Effector memory CD4-positive, alpha-beta T cell (primary cell): ENCODE measurements at regions not wholly inside any gene's neighbourhood (a gene's known extent, or its start where the extent isn't known, plus 50 kb on each side); places are given as distances from the start of the nearest gene placed in this dataset.
"Not testable (repeated sequence)": the region's sequence is repeated elsewhere in the genome, so short reads cannot be mapped to it uniquely, and the experiment has no call there.

Experiments used
- DNase-seq, 3 donors: peaks; one replicate each; pipeline ENCODE4 v3.0.0-alpha.2; 2020
- H3K27ac ChIP-seq: 2 replicates; pipeline ENCODE4 v1.7.0; 2013; ENCODE audit warnings: mild to moderate bottlenecking, low read length, moderate library complexity; ENCODE audit not compliant: insufficient read depth, poor library complexity, severe bottlenecking
- H3K27me3 ChIP-seq: replicated peaks from 2 replicates; pipeline ENCODE4 v1.7.0; 2013; ENCODE audit warnings: mild to moderate bottlenecking, low read length; ENCODE audit not compliant: insufficient read depth, control insufficient read depth, poor library complexity, severe bottlenecking
- H3K36me3 ChIP-seq: 2 replicates; pipeline ENCODE4 v1.7.0; 2013; ENCODE audit warnings: mild to moderate bottlenecking, low read length, moderate library complexity; ENCODE audit not compliant: control insufficient read depth, insufficient read depth
- H3K4me1 ChIP-seq: 2 replicates; pipeline ENCODE4 v1.7.0; 2013; ENCODE audit warnings: low read length, mild to moderate bottlenecking; ENCODE audit not compliant: control insufficient read depth, insufficient read depth, poor library complexity, severe bottlenecking
- H3K4me3 ChIP-seq: 2 replicates; pipeline ENCODE4 v1.7.0; 2013; ENCODE audit warnings: low read length, low read depth, mild to moderate bottlenecking; ENCODE audit not compliant: insufficient read depth, poor library complexity, severe bottlenecking
- H3K9me3 ChIP-seq: 2 replicates; pipeline ENCODE4 v1.7.0; 2013; ENCODE audit warnings: mild to moderate bottlenecking, low read length, moderate library complexity; ENCODE audit not compliant: control insufficient read depth

DNA sequence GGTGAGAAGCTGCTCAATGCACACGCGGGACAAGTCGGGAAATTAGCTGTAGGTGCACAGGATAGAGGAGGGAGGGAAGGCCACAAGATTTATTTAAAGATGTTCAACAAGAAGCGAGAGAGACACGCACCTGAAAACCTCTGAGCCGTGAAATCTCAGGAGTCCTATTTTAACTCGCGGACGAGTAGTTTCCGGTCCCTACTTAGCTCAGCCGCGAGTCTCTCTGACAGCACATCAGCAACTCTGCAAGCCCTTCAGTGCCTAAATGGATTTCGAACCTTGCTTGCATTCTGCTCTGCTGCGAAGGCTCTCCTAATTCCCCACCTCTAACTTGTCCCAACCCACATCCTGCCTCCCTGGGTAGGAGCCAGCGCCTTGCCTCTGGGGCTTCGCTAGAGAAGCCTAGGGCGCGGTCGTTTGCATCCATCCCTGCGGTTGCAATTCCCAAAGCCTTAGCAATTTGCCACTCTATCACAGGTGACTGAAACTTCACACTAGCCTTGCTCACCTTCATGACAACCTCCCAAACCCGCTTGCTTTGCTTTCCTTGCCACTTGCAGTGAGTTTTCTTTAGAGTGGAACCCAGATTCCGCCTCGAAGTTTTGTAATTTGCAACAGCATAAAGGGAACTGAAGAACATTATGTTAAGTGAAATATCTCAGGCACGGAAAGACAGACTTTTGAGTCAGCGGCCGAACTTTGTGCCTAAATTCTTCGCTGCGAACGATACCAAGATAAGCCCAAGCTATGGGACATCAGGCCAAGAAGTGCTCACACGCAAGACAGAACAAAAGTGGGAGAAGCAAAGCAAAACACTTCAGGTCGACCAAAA, 202.8 kb downstream of the KDM5D start:
- DNase-seq: no peak
- Histone ChIP-seq H3K4me1 (no peaks in the 10 kb centered on the region), H3K36me3 (no peaks in the 10 kb centered on the region), H3K27ac (no peak overlapping the region), H3K9me3 (no peaks in the 10 kb centered on the region), H3K27me3 (no peaks in the 10 kb centered on the region), H3K4me3 (no peak overlapping the region)

DNA sequence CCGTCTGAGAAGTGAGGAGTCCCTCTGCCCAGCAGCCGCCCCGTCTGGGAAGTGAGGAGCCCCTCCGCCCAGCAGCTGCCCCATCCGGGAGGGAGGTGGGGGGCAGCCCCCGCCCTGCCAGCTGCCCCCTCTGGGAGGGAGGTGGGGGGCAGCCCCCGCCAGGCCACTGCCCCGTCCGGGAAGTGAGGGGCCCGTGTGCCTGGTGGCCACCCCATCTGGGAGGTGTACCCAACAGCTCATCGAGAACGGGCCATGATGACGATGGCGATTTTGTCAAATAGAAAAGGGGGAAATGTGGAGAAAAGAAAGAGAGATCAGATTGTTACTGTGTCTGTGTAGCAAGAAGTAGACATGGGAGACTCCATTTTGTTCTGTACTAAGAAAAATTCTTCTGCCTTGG, 208.8 kb downstream of the KDM5D start:
- not testable (repeated sequence) for H3K4me3 ChIP-seq, H3K27me3 ChIP-seq, H3K4me1 ChIP-seq, H3K27ac ChIP-seq, H3K36me3 ChIP-seq, DNase-seq, H3K9me3 ChIP-seq

DNA sequence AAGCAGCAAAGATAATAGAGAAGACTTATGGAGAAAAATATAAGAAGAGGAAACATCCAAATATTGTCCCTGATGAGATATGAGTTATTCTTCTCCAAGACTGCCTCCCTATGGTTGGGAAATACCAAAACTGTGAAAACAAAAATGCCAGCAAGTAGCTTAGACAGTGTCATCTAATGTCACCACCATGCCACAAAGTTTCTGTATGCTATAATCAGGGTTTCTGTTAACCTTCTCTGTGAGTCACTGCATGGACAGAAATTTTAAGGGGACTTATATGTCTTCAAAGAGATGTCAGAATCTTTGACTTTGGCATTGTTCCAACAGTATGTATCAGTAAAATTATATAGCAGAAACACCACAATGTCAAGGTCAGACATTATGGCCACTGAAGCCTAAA, 222.6 kb downstream of the KDM5D start:
- Histone ChIP-seq H3K27ac (no peak overlapping the region), H3K4me3 (no peak overlapping the region), H3K36me3 (no peaks in the 10 kb centered on the region), H3K9me3 (no peaks in the 10 kb centered on the region), H3K4me1 (no peaks in the 10 kb centered on the region), H3K27me3 (no peaks in the 10 kb centered on the region)
- no peak for DNase-seq

DNA sequence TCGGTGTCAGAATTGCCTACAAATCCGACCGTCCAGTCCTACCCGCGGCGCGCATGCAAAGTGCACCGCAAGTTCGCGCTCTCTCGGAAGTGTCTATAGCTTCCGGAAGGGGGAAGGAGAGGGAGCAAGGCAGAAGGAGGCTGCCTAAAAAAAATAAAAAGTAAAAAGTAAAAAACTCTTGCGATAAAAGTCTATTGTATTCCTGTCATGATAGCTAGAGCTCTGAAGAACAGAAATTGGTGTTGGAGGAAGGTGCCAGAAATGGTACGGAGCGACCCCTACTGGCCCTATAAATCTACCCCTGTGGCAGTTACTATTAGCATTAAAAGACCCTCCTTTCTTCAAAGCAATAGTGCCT, 241.5 kb downstream of the KDM5D start:
- peak in 2 of 3 donors; percentile 0 to 8 for DNase-seq

DNA sequence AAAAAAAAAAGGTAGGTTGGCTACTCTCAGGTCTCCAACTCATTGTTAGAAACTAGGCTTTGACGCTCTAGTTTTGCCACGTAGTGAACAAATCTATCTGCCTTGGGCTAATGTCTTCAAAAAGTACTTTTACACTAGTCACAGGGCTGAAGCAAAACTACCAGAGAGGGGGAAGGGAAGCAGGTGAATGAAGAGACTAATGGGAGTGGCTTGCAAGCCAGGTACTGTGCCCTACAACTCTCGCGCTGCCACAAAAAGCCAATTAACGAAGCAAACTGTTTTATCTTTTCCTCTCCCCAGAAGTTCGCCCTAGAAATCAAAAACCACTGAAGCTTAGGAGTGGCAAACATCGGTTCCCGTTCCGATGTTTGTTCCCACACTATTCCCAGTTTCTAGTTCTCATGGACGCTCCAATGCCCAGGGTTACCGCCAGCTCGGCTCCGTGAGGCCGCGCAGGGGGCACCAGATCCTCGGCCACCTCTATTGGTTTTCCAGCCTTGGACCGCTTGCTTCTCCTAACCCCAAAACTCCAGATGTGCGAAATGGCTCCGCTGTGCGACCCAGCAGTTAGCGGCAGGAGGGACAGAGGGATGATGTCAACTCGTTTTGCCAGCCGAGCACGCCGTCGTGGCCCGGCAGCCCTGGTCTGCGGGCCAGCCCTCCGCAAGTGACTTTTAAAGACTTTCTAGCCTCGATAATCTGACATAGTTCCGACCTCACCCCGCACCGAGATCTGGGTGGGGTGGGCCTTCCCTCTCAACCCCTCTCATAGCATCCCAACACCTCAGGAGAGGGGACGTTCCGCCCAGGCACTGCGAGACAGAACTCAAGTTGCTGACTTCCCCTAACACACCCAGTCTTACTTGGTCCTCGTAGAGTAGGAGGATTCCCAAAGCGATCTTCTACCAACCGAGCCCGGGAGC, 242.1 kb downstream of the KDM5D start:
- Histone ChIP-seq H3K4me1 (no peaks in the 10 kb centered on the region), H3K27ac (peak overlapping the region; percentile 45), H3K27me3 (no peaks in the 10 kb centered on the region), H3K4me3 (peak overlapping the region; percentile 40), H3K9me3 (no peaks in the 10 kb centered on the region), H3K36me3 (no peaks in the 10 kb centered on the region)
- peak in 1 of 3 donors; percentile 0 for DNase-seq

More for the DNA sequence above, 241.5 kb downstream of the KDM5D start:
- Histone ChIP-seq H3K36me3 (no peaks in the 10 kb centered on the region), H3K9me3 (no peaks in the 10 kb centered on the region), H3K4me3 (peak overlapping the region; percentile 40), H3K27me3 (no peaks in the 10 kb centered on the region), H3K4me1 (no peaks in the 10 kb centered on the region), H3K27ac (peak overlapping the region; percentile 45)

DNA sequence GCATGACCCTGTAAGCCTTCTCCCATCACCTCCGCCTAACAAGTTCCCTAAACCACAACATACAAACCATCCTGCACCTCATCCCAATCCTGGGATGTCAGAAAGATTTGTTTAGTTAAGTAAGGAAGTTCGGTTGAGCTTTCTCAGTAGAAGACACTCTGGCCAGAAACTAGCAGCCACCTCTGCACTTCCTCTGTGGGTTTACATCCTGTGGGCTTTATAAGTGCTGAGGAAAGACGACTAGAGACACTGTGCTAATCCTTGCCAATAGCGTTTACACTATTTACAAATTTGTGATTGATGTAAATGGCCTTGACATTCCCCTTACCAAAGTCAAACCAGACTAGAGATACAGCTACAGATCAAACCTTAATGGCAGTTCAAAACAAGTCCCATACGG, 246.0 kb downstream of the KDM5D start:
- no peaks in the 10 kb centered on the region for H3K4me1 ChIP-seq
- H3K27ac ChIP-seq: no peak overlapping the region
- no peaks in the 10 kb centered on the region for H3K9me3 ChIP-seq
- no peak for DNase-seq
- no peaks in the 10 kb centered on the region for H3K27me3 ChIP-seq
- H3K4me3 ChIP-seq: no peak overlapping the region
- no peaks in the 10 kb centered on the region for H3K36me3 ChIP-seq

DNA sequence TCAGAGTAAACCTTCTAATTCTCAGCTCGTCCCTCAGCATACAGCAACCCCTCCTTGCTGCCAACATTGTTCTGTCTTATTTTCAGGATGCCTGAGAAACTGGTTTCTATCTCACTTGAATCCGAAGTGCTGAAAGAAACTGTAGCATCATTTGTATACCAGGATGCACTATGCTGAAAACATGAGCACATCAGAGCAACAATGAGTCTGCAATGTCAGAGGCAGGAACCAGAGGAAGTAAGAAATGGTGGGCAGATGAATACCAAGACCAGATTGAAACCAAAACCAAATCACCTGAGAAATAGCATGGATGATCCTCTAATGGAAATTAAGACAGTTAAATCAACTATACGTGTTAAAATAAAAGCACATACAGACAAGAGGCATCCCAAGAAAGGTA, 257.0 kb downstream of the KDM5D start:
- H3K27me3 ChIP-seq: no peaks in the 10 kb centered on the region
- no peaks in the 10 kb centered on the region for H3K4me1 ChIP-seq
- H3K27ac ChIP-seq: no peak overlapping the region
- DNase-seq: no peak
- no peaks in the 10 kb centered on the region for H3K9me3 ChIP-seq
- H3K36me3 ChIP-seq: no peaks in the 10 kb centered on the region
- no peak overlapping the region for H3K4me3 ChIP-seq

DNA sequence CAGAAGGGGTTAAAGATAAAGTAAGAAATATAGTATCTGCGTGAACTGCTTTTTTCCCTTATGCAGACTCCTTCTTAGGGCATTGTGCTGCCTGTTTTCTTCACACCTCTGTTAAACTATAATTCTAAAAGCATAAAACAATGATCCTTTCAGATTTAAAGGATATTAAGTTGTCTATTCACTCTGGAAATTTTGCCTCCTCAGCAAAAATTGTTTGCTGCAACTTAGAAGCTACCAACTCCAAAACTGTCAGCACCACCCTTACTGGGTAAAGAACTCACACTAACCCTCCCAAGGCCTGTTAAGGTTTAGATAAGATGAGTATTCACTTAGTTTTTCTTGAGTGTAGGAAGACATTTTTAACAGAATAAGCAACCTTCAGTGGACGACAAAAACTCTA, 259.5 kb downstream of the KDM5D start:
- H3K4me3 ChIP-seq: no peak overlapping the region
- DNase-seq: no peak
- H3K9me3 ChIP-seq: no peaks in the 10 kb centered on the region
- no peaks in the 10 kb centered on the region for H3K27me3 ChIP-seq
- no peak overlapping the region for H3K27ac ChIP-seq
- H3K36me3 ChIP-seq: no peaks in the 10 kb centered on the region
- H3K4me1 ChIP-seq: no peaks in the 10 kb centered on the region

DNA sequence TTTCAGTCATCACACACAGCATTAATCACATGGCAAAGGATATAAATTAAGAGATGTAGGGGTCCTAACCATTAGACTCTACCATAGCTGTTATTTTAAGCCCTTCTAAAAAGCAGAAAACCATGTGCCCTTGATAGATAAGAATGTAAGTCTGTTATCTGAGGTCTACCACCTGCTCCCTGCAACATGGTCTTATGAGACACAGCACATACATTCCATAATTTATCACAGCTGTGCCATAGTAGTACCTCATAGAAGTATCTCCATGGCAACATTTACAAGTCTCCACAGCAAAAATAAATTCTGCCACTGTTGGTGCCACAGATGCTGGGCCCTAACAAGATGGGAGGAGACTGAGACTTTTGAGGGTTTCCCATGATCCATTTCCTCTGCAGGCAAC, 265.4 kb downstream of the KDM5D start:
- Histone ChIP-seq H3K9me3 (no peaks in the 10 kb centered on the region), H3K27me3 (no peaks in the 10 kb centered on the region), H3K36me3 (no peaks in the 10 kb centered on the region), H3K4me1 (no peaks in the 10 kb centered on the region), H3K27ac (no peak overlapping the region), H3K4me3 (no peak overlapping the region)
- DNase-seq: no peak

DNA sequence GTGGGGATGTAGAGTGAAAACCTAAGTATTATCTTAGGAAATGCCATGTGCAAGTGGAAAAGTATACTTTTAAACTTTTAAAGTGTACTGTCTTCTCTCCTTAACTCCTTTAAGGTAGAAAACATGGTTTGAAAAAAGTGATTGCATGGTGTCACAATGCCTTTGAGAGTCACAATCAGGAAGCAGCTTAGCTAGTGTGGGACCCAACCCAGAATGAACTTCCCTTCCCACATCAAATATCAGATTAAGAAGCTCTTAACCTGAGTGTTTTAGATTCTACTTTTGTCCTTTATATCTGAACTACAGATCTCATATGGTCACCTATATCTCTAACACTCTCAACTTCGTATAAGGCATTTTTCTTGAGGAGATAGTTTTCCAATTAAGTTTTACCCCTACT, 266.6 kb downstream of the KDM5D start:
- H3K36me3 ChIP-seq: no peaks in the 10 kb centered on the region
- H3K9me3 ChIP-seq: no peaks in the 10 kb centered on the region
- no peaks in the 10 kb centered on the region for H3K27me3 ChIP-seq
- H3K4me1 ChIP-seq: no peaks in the 10 kb centered on the region
- H3K27ac ChIP-seq: no peak overlapping the region
- no peak for DNase-seq
- H3K4me3 ChIP-seq: no peak overlapping the region
